ENCODE measurements at regions not wholly inside any gene's neighbourhood (a gene's known extent, or its start where the extent isn't known, plus 50 kb on each side); places are given as distances from the start of the nearest gene placed in this dataset.
"Not testable (repeated sequence)": the region's sequence is repeated elsewhere in the genome, so short reads cannot be mapped to it uniquely, and the experiment has no call there.

GRCh38 chr18:28757466-28758008 is 580.6 kb upstream of the CDH2 start:
- DNase-seq: no peak

GRCh38 chr18:28743115-28743514 is 566.2 kb upstream of the CDH2 start:
- DNase-seq: no peak

- DNase-seq: no peak
These were observed 563.6 kb upstream of the CDH2 start for GRCh38 chr18:28740575-28740974.

GRCh38 chr18:28736951-28737350 is 560.0 kb upstream of the CDH2 start:
- DNase-seq: peak; percentile 6

- DNase-seq: no peak
These were observed 559.3 kb upstream of the CDH2 start for GRCh38 chr18:28736223-28736622.

GRCh38 chr18:28735731-28736130 is 558.8 kb upstream of the CDH2 start:
- DNase-seq: peak; percentile 90

GRCh38 chr18:28729321-28729720 is 552.4 kb upstream of the CDH2 start:
- peak; percentile 76 for DNase-seq

GRCh38 chr18:28728891-28729290 is 552.0 kb upstream of the CDH2 start:
- peak; percentile 67 for DNase-seq

- not testable (repeated sequence) for DNase-seq
These were observed 550.3 kb upstream of the CDH2 start for GRCh38 chr18:28727189-28727588.

GRCh38 chr18:28725876-28726275 is 548.9 kb upstream of the CDH2 start:
- DNase-seq: peak; percentile 17

- DNase-seq: no peak
These were observed 546.6 kb upstream of the CDH2 start for GRCh38 chr18:28723506-28723905.

- DNase-seq: peak; percentile 71
These were observed 541.8 kb upstream of the CDH2 start for GRCh38 chr18:28718696-28719095.

- no peak for DNase-seq
These were observed 539.4 kb upstream of the CDH2 start for GRCh38 chr18:28716338-28716737.

GRCh38 chr18:28715206-28715605 is 538.3 kb upstream of the CDH2 start:
- DNase-seq: no peak

- DNase-seq: no peak
These were observed 537.6 kb upstream of the CDH2 start for GRCh38 chr18:28714498-28714897.

- no peak for DNase-seq
These were observed 536.0 kb upstream of the CDH2 start for GRCh38 chr18:28712796-28713425.

- DNase-seq: no peak
These were observed 535.2 kb upstream of the CDH2 start for GRCh38 chr18:28712172-28712571.

GRCh38 chr18:28711096-28711495 is 534.2 kb upstream of the CDH2 start:
- DNase-seq: no peak

GRCh38 chr18:28707006-28707405 is 530.1 kb upstream of the CDH2 start:
- no peak for DNase-seq

GRCh38 chr18:28706397-28706796 is 529.5 kb upstream of the CDH2 start:
- DNase-seq: no peak

- no peak for DNase-seq
These were observed 528.6 kb upstream of the CDH2 start for GRCh38 chr18:28705482-28705881.

GRCh38 chr18:28692337-28692736 is 515.4 kb upstream of the CDH2 start:
- DNase-seq: no peak

- no peak for DNase-seq
These were observed 514.5 kb upstream of the CDH2 start for GRCh38 chr18:28691496-28691840.

- DNase-seq: no peak
These were observed 514.0 kb upstream of the CDH2 start for GRCh38 chr18:28690836-28691495.

All from fibroblast of skin of back (primary cell).